DND-41 (cell line): ENCODE measurements at regions not wholly inside any gene's neighbourhood (a gene's known extent, or its start where the extent isn't known, plus 50 kb on each side); places are given as distances from the start of the nearest gene placed in this dataset.

Experiments
- ATAC-seq: fragments of 200-7000 bp; cut with Tn5 transposase; 3 replicates; pipeline ENCODE4 v1.9.1; 2021; ENCODE audit warnings: low read depth; ENCODE audit not compliant: insufficient read depth
- DNase-seq: peaks from one replicate; pipeline ENCODE4 v3.0.0-alpha.2; 2020
- H2AFZ ChIP-seq: 2 replicates; pipeline ENCODE4 v1.6.0; 2012; ENCODE audit warnings: low read depth, low read length
- H3K27ac ChIP-seq: 2 replicates; pipeline ENCODE4 v1.5.1; 2012; ENCODE audit warnings: low read length, inconsistent platforms
- H3K27me3 ChIP-seq: fragments of 200-600 bp; sonication (generic); 2 replicates; pipeline ENCODE4 v1.6.0; 2012; ENCODE audit warnings: low read length, mild to moderate bottlenecking, inconsistent platforms; ENCODE audit not compliant: insufficient read depth, poor library complexity
- H3K36me3 ChIP-seq: 2 replicates; pipeline ENCODE4 v1.5.1; 2012; ENCODE audit warnings: low read length, inconsistent platforms; ENCODE audit not compliant: insufficient read depth
- H3K4me1 ChIP-seq: 2 replicates; pipeline ENCODE4 v1.5.1; 2012; ENCODE audit warnings: mild to moderate bottlenecking, low read length; ENCODE audit not compliant: insufficient read depth
- H3K4me2 ChIP-seq: 2 replicates; pipeline ENCODE4 v1.6.0; 2012; ENCODE audit warnings: mild to moderate bottlenecking, moderate library complexity, low read length, inconsistent platforms; ENCODE audit not compliant: insufficient read depth
- H3K4me3 ChIP-seq, 2 experiments: fragments of 200-600 bp in 1 of 2; shearing (Covaris generic) in 1 of 2; 2 replicates each; pipeline ENCODE4 v1.5.1; 2012 to 2016; ENCODE audit warnings: inconsistent platforms in 2 of 2, low read length in 2 of 2, mild to moderate bottlenecking in 2 of 2, low read depth in 1 of 2, moderate library complexity in 1 of 2
- H3K79me2 ChIP-seq: 2 replicates; pipeline ENCODE4 v1.6.0; 2012; ENCODE audit warnings: low read length, inconsistent platforms; ENCODE audit not compliant: insufficient read depth
- H3K9ac ChIP-seq: 2 replicates; pipeline ENCODE4 v1.6.0; 2012; ENCODE audit warnings: low read depth, mild to moderate bottlenecking, inconsistent platforms, low read length, moderate library complexity
- H3K9me3 ChIP-seq: 2 replicates; pipeline ENCODE4 v1.5.1; 2012; ENCODE audit warnings: low read length, moderate library complexity, mild to moderate bottlenecking, inconsistent platforms; ENCODE audit not compliant: insufficient read depth, severe bottlenecking
- H4K20me1 ChIP-seq: 2 replicates; pipeline ENCODE4 v1.6.0; 2012; ENCODE audit warnings: low read length; ENCODE audit not compliant: insufficient read depth
- CTCF ChIP-seq: IDR thresholded peaks from 2 replicates; pipeline ENCODE4 v1.5.1; 2012; ENCODE audit warnings: borderline replicate concordance, low read length, moderate library complexity, mild to moderate bottlenecking; ENCODE audit not compliant: poor library complexity, severe bottlenecking; ENCODE audit errors: extremely low read depth
- EZH2 ChIP-seq: IDR thresholded peaks from 3 replicates; pipeline ENCODE4 v1.6.1; 2012; ENCODE audit warnings: borderline replicate concordance, low read depth, mild to moderate bottlenecking, moderate library complexity, low read length, inconsistent platforms; ENCODE audit not compliant: severe bottlenecking

GRCh38 chr3:113150250-113150649 lies 61.1 kb upstream of the BOC start:
- Histone ChIP-seq H3K27ac (no peak overlapping the region), H3K4me3 (no peak overlapping the region), H3K9me3 (no peaks in the 10 kb centered on the region), H3K79me2 (no peaks in the 10 kb centered on the region), H3K27me3 (peaks cover 3% of the 10 kb centered on the region), H3K4me1 (no peaks in the 10 kb centered on the region), H3K36me3 (no peaks in the 10 kb centered on the region), H2AFZ (no peak overlapping the region), H4K20me1 (no peaks in the 10 kb centered on the region), H3K4me2 (no peak overlapping the region), H3K9ac (no peak overlapping the region)
- DNase-seq (no peak), ATAC-seq (no peak)
- no peak for TF ChIP-seq EZH2
- no peak for TF ChIP-seq CTCF

GRCh38 chr3:113151461-113152031 lies 59.8 kb upstream of the BOC start:
- Histone ChIP-seq H3K4me2 (no peak overlapping the region), H3K4me1 (no peaks in the 10 kb centered on the region), H4K20me1 (no peaks in the 10 kb centered on the region), H3K27ac (no peak overlapping the region), H3K9me3 (no peaks in the 10 kb centered on the region), H3K4me3 (no peak overlapping the region), H3K9ac (no peak overlapping the region), H2AFZ (no peak overlapping the region), H3K27me3 (peaks cover 3% of the 10 kb centered on the region), H3K79me2 (no peaks in the 10 kb centered on the region), H3K36me3 (no peaks in the 10 kb centered on the region)
- TF ChIP-seq EZH2, result no peak
- no peak for TF ChIP-seq CTCF
- ATAC-seq (no peak), DNase-seq (no peak)

- H3K4me3 ChIP-seq, result no peak overlapping the region
- H3K4me1 ChIP-seq, result no peaks in the 10 kb centered on the region
- H2AFZ ChIP-seq, result no peak overlapping the region
- TF ChIP-seq EZH2 (no peak), CTCF (no peak)
- no peak overlapping the region for H3K9ac ChIP-seq
- H3K4me2 ChIP-seq, result no peak overlapping the region
- no peaks in the 10 kb centered on the region for H3K36me3 ChIP-seq
- H3K27ac ChIP-seq, result no peak overlapping the region
- peaks cover 3% of the 10 kb centered on the region for H3K27me3 ChIP-seq
- H3K9me3 ChIP-seq, result no peaks in the 10 kb centered on the region
- H3K79me2 ChIP-seq, result no peaks in the 10 kb centered on the region
- no peak for DNase-seq
- no peaks in the 10 kb centered on the region for H4K20me1 ChIP-seq
- ATAC-seq, result no peak
Observed at GRCh38 chr3:113152849-113153248, 58.5 kb upstream of the BOC start.
